MCF 10A (cell line): ENCODE measurements at regions not wholly inside any gene's neighbourhood (a gene's known extent, or its start where the extent isn't known, plus 50 kb on each side); places are given as distances from the start of the nearest gene placed in this dataset.

Experiments
- BruUV-seq: library from RNA; stranded (reverse); fragments of 400-500 nt; replicated peaks from 2 replicates; lab custom pipeline; 2021; lab: Mats Ljungman, UMichigan
- CTCF ChIA-PET: fragments of 300-600 bp; sonication (Branson Sonifier 250); formaldehyde crosslinking; extraction: SDS; loops from one replicate; lab custom pipeline; 2021; ENCODE audit warnings: antibody characterized with exemption, inconsistent platforms; lab: Yijun Ruan, JAX
- POLR2A ChIA-PET: fragments of 300-600, 350-650 bp; sonication (Branson Sonifier 250); formaldehyde crosslinking; extraction: SDS; loops from one replicate; lab custom pipeline; 2020; ENCODE audit warnings: antibody characterized with exemption, inconsistent platforms; lab: Yijun Ruan, JAX
- DNase-seq: peaks from one replicate; pipeline ENCODE4 v3.0.0-alpha.2; 2018; ENCODE audit not compliant: unreplicated experiment
- H3K27ac Mint-ChIP-seq: one replicate; pipeline ENCODE4 v1.8.0; 2022; ENCODE audit warnings: mild to moderate bottlenecking, low read depth, mixed read lengths; ENCODE audit not compliant: unreplicated experiment
- H3K27me3 Mint-ChIP-seq: one replicate; pipeline ENCODE4 v1.8.0; 2022; ENCODE audit warnings: mixed read lengths; ENCODE audit not compliant: insufficient read depth, unreplicated experiment
- H3K36me3 Mint-ChIP-seq: one replicate; pipeline ENCODE4 v1.8.0; 2022; ENCODE audit warnings: mild to moderate bottlenecking, moderate library complexity, mixed read lengths; ENCODE audit not compliant: insufficient read depth, unreplicated experiment
- H3K4me1 Mint-ChIP-seq: one replicate; pipeline ENCODE4 v1.8.0; 2022; ENCODE audit warnings: mixed read lengths; ENCODE audit not compliant: insufficient read depth, unreplicated experiment
- H3K4me3 Mint-ChIP-seq: one replicate; pipeline ENCODE4 v1.8.0; 2022; ENCODE audit warnings: mild to moderate bottlenecking, moderate library complexity, mixed read lengths; ENCODE audit not compliant: unreplicated experiment
- H3K9me3 Mint-ChIP-seq: one replicate; pipeline ENCODE4 v1.8.0; 2022; ENCODE audit warnings: mixed read lengths; ENCODE audit not compliant: unreplicated experiment
- intact Hi-C: fragments of 100-400 bp; cut with micrococcal nuclease; formaldehyde crosslinking; loops from 2 replicates; pipeline ENCODE4 v1.14.1; 2022
- TF ChIP-seq, protein P1 (sequence below): fragments of 200-600 bp; IDR thresholded peaks from one replicate; pipeline ENCODE4 v1.8.0; 2022; ENCODE audit warnings: antibody characterized with exemption, mild to moderate bottlenecking; ENCODE audit not compliant: unreplicated experiment

GRCh38 chr1:58395355-58395754 lies 151.2 kb downstream of the OMA1 start:
- H3K4me3 Mint-ChIP-seq: no peak overlapping the region
- intact Hi-C loops: no loop called here
- peaks cover 20% of the 10 kb centered on the region for H3K4me1 Mint-ChIP-seq
- H3K27me3 Mint-ChIP-seq: no peaks in the 10 kb centered on the region
- H3K9me3 Mint-ChIP-seq: no peaks in the 10 kb centered on the region
- ChIA-PET CTCF (no interaction called here), POLR2A (interaction anchor here (0.7 kb wide), 1 partner anchor 1627 kb away, joined by 4 read pairs; no protein-coding TSS in a partner anchor)
- TF ChIP-seq, protein P1, sequence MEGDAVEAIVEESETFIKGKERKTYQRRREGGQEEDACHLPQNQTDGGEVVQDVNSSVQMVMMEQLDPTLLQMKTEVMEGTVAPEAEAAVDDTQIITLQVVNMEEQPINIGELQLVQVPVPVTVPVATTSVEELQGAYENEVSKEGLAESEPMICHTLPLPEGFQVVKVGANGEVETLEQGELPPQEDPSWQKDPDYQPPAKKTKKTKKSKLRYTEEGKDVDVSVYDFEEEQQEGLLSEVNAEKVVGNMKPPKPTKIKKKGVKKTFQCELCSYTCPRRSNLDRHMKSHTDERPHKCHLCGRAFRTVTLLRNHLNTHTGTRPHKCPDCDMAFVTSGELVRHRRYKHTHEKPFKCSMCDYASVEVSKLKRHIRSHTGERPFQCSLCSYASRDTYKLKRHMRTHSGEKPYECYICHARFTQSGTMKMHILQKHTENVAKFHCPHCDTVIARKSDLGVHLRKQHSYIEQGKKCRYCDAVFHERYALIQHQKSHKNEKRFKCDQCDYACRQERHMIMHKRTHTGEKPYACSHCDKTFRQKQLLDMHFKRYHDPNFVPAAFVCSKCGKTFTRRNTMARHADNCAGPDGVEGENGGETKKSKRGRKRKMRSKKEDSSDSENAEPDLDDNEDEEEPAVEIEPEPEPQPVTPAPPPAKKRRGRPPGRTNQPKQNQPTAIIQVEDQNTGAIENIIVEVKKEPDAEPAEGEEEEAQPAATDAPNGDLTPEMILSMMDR: no peak
- no TSS peak for BruUV-seq
- H3K27ac Mint-ChIP-seq: peak overlapping the region; percentile 21
- no peaks in the 10 kb centered on the region for H3K36me3 Mint-ChIP-seq
- DNase-seq: peak; percentile 82

DNA sequence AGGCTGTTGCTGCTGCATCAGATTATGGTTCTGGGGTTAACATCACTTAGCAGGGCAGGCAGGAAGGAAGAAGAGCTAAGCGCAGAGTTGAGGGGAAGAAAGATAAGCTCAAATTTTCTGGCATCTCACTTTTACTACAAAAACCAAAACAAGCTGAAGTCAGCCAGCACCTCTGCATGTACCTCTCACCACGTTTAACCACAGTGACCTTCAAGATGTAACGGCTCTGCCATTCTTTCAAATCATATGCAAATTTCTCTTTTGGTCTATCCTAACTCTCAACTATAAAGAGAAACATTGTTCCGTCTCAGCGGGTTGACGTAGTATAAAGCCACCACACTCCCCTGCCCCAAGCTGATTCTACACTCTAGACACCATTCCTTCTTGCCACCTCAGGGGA lies 154.4 kb downstream of the OMA1 start:
- intact Hi-C loops: no loop called here
- TF ChIP-seq, protein P1: no peak
- Mint-ChIP-seq H3K4me3 (no peak overlapping the region), H3K27me3 (no peaks in the 10 kb centered on the region), H3K4me1 (peaks cover 12% of the 10 kb centered on the region), H3K36me3 (no peaks in the 10 kb centered on the region), H3K27ac (no peak overlapping the region), H3K9me3 (no peaks in the 10 kb centered on the region)
- ChIA-PET POLR2A (interaction anchor here (1.1 kb wide), 1 partner anchor 12 kb away, joined by 5 read pairs; no protein-coding TSS in a partner anchor), CTCF (no interaction called here)
- no TSS peak for BruUV-seq
- DNase-seq: no peak

- BruUV-seq: no TSS peak
- TF ChIP-seq, protein P1: no peak
- Mint-ChIP-seq H3K9me3 (no peaks in the 10 kb centered on the region), H3K27ac (no peak overlapping the region), H3K27me3 (no peaks in the 10 kb centered on the region), H3K4me3 (no peak overlapping the region), H3K4me1 (peaks cover 12% of the 10 kb centered on the region), H3K36me3 (no peaks in the 10 kb centered on the region)
- DNase-seq: no peak
- ChIA-PET POLR2A (interaction anchor here (1.1 kb wide), 1 partner anchor 12 kb away, joined by 5 read pairs; no protein-coding TSS in a partner anchor), CTCF (no interaction called here)
- intact Hi-C loops: no loop called here
Measured at GRCh38 chr1:58391514-58391913, 155.0 kb downstream of the OMA1 start.

DNA sequence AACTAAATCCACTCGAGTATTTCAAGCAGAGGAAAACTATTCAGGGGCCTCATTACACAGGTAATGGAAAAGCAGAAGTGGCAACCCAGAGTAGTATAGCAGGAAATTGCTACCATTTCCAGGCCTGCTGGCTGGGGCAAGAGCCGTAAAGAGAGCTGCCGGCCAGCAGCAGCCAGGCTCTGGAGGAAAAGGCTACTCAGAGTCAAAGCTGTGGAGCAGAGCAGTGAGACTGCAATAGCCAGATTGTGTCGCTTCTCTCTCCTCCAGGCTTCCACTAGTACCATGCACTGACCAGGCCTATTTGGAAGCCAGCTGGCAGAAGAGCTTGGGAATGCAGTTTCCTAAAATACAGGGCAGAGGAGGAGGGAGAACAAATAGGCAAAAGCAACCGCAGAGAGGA lies 155.5 kb downstream of the OMA1 start:
- intact Hi-C loops: no loop called here
- Mint-ChIP-seq H3K27me3 (no peaks in the 10 kb centered on the region), H3K9me3 (no peaks in the 10 kb centered on the region), H3K4me1 (peaks cover 12% of the 10 kb centered on the region), H3K4me3 (no peak overlapping the region), H3K27ac (no peak overlapping the region), H3K36me3 (no peaks in the 10 kb centered on the region)
- BruUV-seq: no TSS peak
- DNase-seq: no peak
- CTCF ChIA-PET: no interaction called here
- TF ChIP-seq, protein P1: no peak
- POLR2A ChIA-PET: no interaction called here
